ENCODE measurements at regions not wholly inside any gene's neighbourhood (a gene's known extent, or its start where the extent isn't known, plus 50 kb on each side); places are given as distances from the start of the nearest gene placed in this dataset.

DNA sequence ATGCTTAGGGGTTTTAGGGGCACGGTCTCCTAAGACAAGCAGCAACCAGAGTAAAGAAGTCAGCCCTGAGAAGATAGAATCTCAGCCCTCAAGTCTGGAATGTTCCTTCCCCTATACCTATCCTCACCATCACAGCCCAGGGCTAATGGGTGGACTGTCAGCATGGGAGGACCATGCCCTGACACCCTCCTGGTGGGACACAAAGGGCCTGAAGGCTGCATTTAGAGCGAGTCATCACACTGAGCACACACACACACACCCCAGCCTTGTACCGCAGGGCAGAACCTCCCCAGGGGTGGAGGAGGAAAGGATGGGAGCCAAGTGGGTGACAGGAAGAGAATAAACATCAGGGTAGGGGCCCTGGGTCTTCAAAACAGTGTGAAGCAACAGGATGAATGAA, 174.8 kb upstream of the SERP2 start:
- TF ChIP-seq, protein P1, sequence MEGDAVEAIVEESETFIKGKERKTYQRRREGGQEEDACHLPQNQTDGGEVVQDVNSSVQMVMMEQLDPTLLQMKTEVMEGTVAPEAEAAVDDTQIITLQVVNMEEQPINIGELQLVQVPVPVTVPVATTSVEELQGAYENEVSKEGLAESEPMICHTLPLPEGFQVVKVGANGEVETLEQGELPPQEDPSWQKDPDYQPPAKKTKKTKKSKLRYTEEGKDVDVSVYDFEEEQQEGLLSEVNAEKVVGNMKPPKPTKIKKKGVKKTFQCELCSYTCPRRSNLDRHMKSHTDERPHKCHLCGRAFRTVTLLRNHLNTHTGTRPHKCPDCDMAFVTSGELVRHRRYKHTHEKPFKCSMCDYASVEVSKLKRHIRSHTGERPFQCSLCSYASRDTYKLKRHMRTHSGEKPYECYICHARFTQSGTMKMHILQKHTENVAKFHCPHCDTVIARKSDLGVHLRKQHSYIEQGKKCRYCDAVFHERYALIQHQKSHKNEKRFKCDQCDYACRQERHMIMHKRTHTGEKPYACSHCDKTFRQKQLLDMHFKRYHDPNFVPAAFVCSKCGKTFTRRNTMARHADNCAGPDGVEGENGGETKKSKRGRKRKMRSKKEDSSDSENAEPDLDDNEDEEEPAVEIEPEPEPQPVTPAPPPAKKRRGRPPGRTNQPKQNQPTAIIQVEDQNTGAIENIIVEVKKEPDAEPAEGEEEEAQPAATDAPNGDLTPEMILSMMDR (IDR thresholded peaks at IDR 0.05), result no peak
- TF ChIP-seq POLR2A (IDR thresholded peaks at IDR 0.05) (no peak), EP300 (IDR thresholded peaks at IDR 0.05) (no peak), POLR2AphosphoS5 (IDR thresholded peaks at IDR 0.05) (no peak)

All from sigmoid colon (tissue), 4 donors.